ENCODE measurements at regions not wholly inside any gene's neighbourhood (a gene's known extent, or its start where the extent isn't known, plus 50 kb on each side); places are given as distances from the start of the nearest gene placed in this dataset.

GRCh38 chr11:70725739-70726138 is 327.4 kb downstream of the CTTN start:
- Histone ChIP-seq H3K9me3 (ENCODE audit: low read length) (no peaks in the 10 kb centered on the region), H3K4me1 (ENCODE audit: insufficient read depth, low read length) (no peaks in the 10 kb centered on the region), H3K27ac (ENCODE audit: extremely low read length, insufficient read depth, low read length) (no peak overlapping the region), H4K20me1 (ENCODE audit: insufficient read depth, low read length) (peaks cover 3% of the 10 kb centered on the region; the same call in 1 of the 2 replicates), H2AFZ (ENCODE audit: low read length) (no peak overlapping the region), H3K27me3 (ENCODE audit: control insufficient read depth in 1 of 2, insufficient read depth in 2 of 2, low read length in 2 of 2) (no peaks in the 10 kb centered on the region), H3K4me3 (replicated peaks in 1 of 3; ENCODE audit: insufficient read depth in 1 of 3, low read depth in 2 of 3, low read length in 3 of 3) (no peak overlapping the region), H3K9ac (ENCODE audit: insufficient read depth, low read depth, low read length) (no peak overlapping the region), H3K79me2 (ENCODE audit: insufficient read depth, low read length) (no peaks in the 10 kb centered on the region), H3K4me2 (ENCODE audit: low read depth, low read length) (no peak overlapping the region), H3K36me3 (replicated peaks in 1 of 2; ENCODE audit: control insufficient read depth in 1 of 2, insufficient read depth in 2 of 2, low read length in 2 of 2) (peaks cover 2 to 13% of the 10 kb centered on the region in 2 experiments; a peak in 2 of 5 replicates)
- WGBS (ENCODE audit: low lambda C conversion rate) = 99% methylated on average over 6 of the region's 7 CpGs
- intact Hi-C loops (cut with micrococcal nuclease; ENCODE audit: unreplicated experiment) (no loop called here), in situ Hi-C loops (cut with HindIII; ENCODE audit: extremely low pct_ligation_motif_present, low pct_unique_long_range_greater_than_20kb) (no loop called here)
- BruUV-seq (replicated peaks) = no TSS peak
- FAIRE-seq = no peak
- CTCF ChIA-PET (ENCODE audit: low intra/inter-chr PET ratio, low total read pairs) = no interaction called here
- ATAC-seq = no peak
- DNase-seq (ENCODE audit: low spot score) = no peak
- POLR2A ChIA-PET = no interaction called here
- TF ChIP-seq SP140L (CRISPR knock-in tag; IDR thresholded peaks at IDR 0.05; ENCODE audit: borderline replicate concordance) = no peak
- TF ChIP-seq HOMEZ (CRISPR knock-in tag; IDR thresholded peaks at IDR 0.05; ENCODE audit: low read depth) = no peak
- TF ChIP-seq STAT6 (CRISPR knock-in tag; IDR thresholded peaks at IDR 0.05; ENCODE audit: borderline replicate concordance) = no peak
- TF ChIP-seq ZNF124 (CRISPR knock-in tag; IDR thresholded peaks at IDR 0.05) = no peak
- TF ChIP-seq ZNF75D (CRISPR knock-in tag; IDR thresholded peaks at IDR 0.05; ENCODE audit: borderline replicate concordance) = no peak
- no peak for TF ChIP-seq ZNF775 (CRISPR knock-in tag; IDR thresholded peaks at IDR 0.05; ENCODE audit: borderline replicate concordance)
- no peak for TF ChIP-seq ZNF318 (CRISPR knock-in tag; IDR thresholded peaks at IDR 0.05)
- TF ChIP-seq JDP2 (CRISPR knock-in tag; IDR thresholded peaks at IDR 0.05; ENCODE audit: borderline replicate concordance) = no peak
- TF ChIP-seq GABPB1 (CRISPR knock-in tag; IDR thresholded peaks at IDR 0.05) = no peak
- no peak for TF ChIP-seq EEA1 (CRISPR knock-in tag; IDR thresholded peaks at IDR 0.05; ENCODE audit: borderline replicate concordance)
- TF ChIP-seq REPIN1 (CRISPR knock-in tag; IDR thresholded peaks at IDR 0.05; ENCODE audit: borderline replicate concordance, low read depth) = no peak
